ENCODE measurements at regions not wholly inside any gene's neighbourhood (a gene's known extent, or its start where the extent isn't known, plus 50 kb on each side); places are given as distances from the start of the nearest gene placed in this dataset.

GRCh38 chr3:6119367-6119766 lies 741.5 kb upstream of the GRM7 start (continued):
- TF ChIP-seq ZNF318 (IDR thresholded peaks at IDR 0.05; ENCODE audit: borderline replicate concordance in 1 of 2, low read depth in 1 of 2), result no peak
- TF ChIP-seq MAX (CRISPR knock-in tag; IDR thresholded peaks at IDR 0.05), result no peak
- no peak for TF ChIP-seq ZNF133 (CRISPR knock-in tag; IDR thresholded peaks at IDR 0.05)
- TF ChIP-seq JUN (IDR thresholded peaks at IDR 0.05; ENCODE audit: borderline replicate concordance, low read depth, low read length), result no peak
- TF ChIP-seq JUN (CRISPR knock-in tag; IDR thresholded peaks at IDR 0.05; ENCODE audit: borderline replicate concordance), result no peak
